AG04450 (cell line): ENCODE measurements at regions not wholly inside any gene's neighbourhood (a gene's known extent, or its start where the extent isn't known, plus 50 kb on each side); places are given as distances from the start of the nearest gene placed in this dataset.

ENCODE experiments used
- CTCF ChIA-PET: fragments of 300-600, 350-600 bp; formaldehyde crosslinking; extraction: SDS; loops from one replicate; lab custom pipeline; 2022; ENCODE audit warnings: antibody characterized with exemption, inconsistent platforms; lab: Charles Lee
- POLR2A ChIA-PET: fragments of 350-600 bp; formaldehyde crosslinking; extraction: SDS; loops from one replicate; lab custom pipeline; 2021; ENCODE audit warnings: antibody characterized with exemption, inconsistent platforms; lab: Yijun Ruan, JAX
- DNase-seq: peaks from one replicate; pipeline ENCODE4 v3.0.0-alpha.2; 2011; ENCODE audit warnings: low read depth, low spot score
- H3K27ac ChIP-seq: one replicate; pipeline ENCODE4 v1.5.1; 2012; ENCODE audit warnings: low read depth, low read length, control low read depth
- H3K27me3 ChIP-seq: one replicate; pipeline ENCODE4 v1.6.0; 2012; ENCODE audit warnings: low read length; ENCODE audit not compliant: control insufficient read depth, insufficient read depth
- H3K4me3 ChIP-seq: 2 replicates; pipeline ENCODE4 v1.5.1; 2011; ENCODE audit warnings: mild to moderate bottlenecking, low read depth, low read length, control low read depth
- H3K9me3 ChIP-seq: 2 replicates; pipeline ENCODE4 v1.5.1; 2012; ENCODE audit warnings: low read length; ENCODE audit not compliant: control insufficient read depth, insufficient read depth
- CTCF ChIP-seq: IDR thresholded peaks from 2 replicates; pipeline ENCODE4 v1.5.1; 2011; ENCODE audit warnings: low read depth, low read length, control low read depth, inconsistent platforms

DNA sequence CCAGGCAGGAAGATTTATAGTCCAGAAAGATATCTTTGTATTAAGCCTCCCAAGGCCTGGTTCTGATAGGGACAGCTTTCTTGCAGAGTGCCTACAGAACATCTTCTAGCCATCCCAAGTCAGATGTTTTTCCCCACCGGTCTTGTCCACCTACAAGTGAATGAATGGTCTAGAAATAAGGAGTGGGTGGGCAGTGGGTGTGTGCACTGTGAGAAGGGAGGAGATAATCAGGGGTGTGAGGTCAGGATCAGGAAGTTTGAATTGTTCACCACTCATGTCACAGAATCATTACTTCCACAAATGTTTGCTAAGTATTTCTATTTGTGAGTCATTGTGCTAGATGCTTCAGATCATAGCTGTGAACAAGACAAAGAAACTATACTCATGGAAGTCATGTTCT is 332.6 kb downstream of the NKX6-1 start:
- Histone ChIP-seq H3K9me3 (no peaks in the 10 kb centered on the region), H3K27ac (no peak overlapping the region), H3K4me3 (no peak overlapping the region), H3K27me3 (no peaks in the 10 kb centered on the region)
- ChIA-PET CTCF (interaction anchor here (0.5 kb wide), 1 partner anchor 576 kb away, joined by 9 read pairs; no protein-coding TSS in a partner anchor), POLR2A (no interaction called here)
- TF ChIP-seq CTCF = no peak
- DNase-seq = no peak

DNA sequence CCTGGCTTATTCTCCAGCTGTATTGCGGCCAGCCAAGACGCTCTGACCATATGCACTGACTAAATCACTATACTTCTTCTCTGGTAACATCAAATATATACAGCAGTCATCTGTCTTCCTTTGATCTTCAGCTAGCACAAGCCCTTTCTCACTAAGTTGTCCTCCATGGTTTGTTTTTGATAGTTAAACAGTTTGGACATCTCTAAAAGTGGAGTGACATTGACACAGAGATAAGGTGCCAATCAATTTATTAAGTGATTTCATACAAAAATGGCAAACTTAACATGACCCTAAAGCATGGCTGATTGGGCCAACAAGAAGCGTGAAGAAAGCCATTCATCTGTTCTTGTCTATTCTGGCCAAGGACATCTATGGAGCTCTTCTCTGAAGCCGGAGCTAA is 334.9 kb downstream of the NKX6-1 start:
- no peak for DNase-seq
- CTCF ChIA-PET = no interaction called here
- no peak overlapping the region for H3K4me3 ChIP-seq
- no peak for TF ChIP-seq CTCF
- H3K9me3 ChIP-seq = no peaks in the 10 kb centered on the region
- no peaks in the 10 kb centered on the region for H3K27me3 ChIP-seq
- H3K27ac ChIP-seq = no peak overlapping the region
- POLR2A ChIA-PET = no interaction called here

- no peaks in the 10 kb centered on the region for H3K9me3 ChIP-seq
- no peak overlapping the region for H3K4me3 ChIP-seq
- no peak for TF ChIP-seq CTCF
- CTCF ChIA-PET = no interaction called here
- H3K27me3 ChIP-seq = peaks cover 2% of the 10 kb centered on the region
- POLR2A ChIA-PET = no interaction called here
- H3K27ac ChIP-seq = no peak overlapping the region
- no peak for DNase-seq
Measured at GRCh38 chr4:84159762-84160161, 339.3 kb downstream of the NKX6-1 start.

GRCh38 chr4:84158670-84159069 is 340.4 kb downstream of the NKX6-1 start:
- DNase-seq = no peak
- Histone ChIP-seq H3K9me3 (no peaks in the 10 kb centered on the region), H3K27ac (no peak overlapping the region), H3K27me3 (peaks cover 2% of the 10 kb centered on the region), H3K4me3 (no peak overlapping the region)
- CTCF ChIA-PET = no interaction called here
- TF ChIP-seq CTCF = no peak
- POLR2A ChIA-PET = no interaction called here

DNA sequence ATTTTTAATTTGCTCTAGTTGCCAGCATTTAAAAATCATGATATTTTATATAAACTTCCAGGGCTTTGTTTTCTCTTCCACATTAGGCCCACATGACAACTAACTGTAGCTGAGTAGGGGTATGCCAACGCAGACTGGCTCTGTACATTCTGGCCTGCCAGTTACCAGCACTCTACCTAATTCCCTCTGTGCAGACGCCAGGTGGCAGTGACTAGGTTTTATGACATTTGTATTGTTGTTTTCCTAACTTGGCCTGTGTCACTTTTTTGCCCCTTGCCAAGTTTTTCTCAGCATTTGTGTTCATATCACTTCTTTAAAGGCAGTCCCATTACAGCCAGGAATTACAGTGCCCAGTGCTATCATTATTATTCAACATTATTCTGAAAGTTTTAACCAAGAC is 347.5 kb downstream of the NKX6-1 start:
- Histone ChIP-seq H3K4me3 (no peak overlapping the region), H3K9me3 (no peaks in the 10 kb centered on the region), H3K27ac (no peak overlapping the region), H3K27me3 (no peaks in the 10 kb centered on the region)
- ChIA-PET CTCF (no interaction called here), POLR2A (no interaction called here)
- no peak for TF ChIP-seq CTCF
- no peak for DNase-seq
